Suppressor macrophage (primary cell): ENCODE measurements at regions not wholly inside any gene's neighbourhood (a gene's known extent, or its start where the extent isn't known, plus 50 kb on each side); places are given as distances from the start of the nearest gene placed in this dataset.
"Not testable (repeated sequence)": the region's sequence is repeated elsewhere in the genome, so short reads cannot be mapped to it uniquely, and the experiment has no call there.

ENCODE experiments used
- DNase-seq, 4 experiments: peaks; one replicate each; pipeline ENCODE4 v3.0.0-alpha.2; 2020 to 2022

GRCh38 chr15:99823346-99823745, 90.1 kb upstream of the LYSMD4 start:
- no peak for DNase-seq

- no peak for DNase-seq
These were observed 86.9 kb upstream of the LYSMD4 start for GRCh38 chr15:99819981-99820718.

GRCh38 chr15:99818872-99819271, 85.6 kb upstream of the LYSMD4 start:
- DNase-seq, result no peak

DNA sequence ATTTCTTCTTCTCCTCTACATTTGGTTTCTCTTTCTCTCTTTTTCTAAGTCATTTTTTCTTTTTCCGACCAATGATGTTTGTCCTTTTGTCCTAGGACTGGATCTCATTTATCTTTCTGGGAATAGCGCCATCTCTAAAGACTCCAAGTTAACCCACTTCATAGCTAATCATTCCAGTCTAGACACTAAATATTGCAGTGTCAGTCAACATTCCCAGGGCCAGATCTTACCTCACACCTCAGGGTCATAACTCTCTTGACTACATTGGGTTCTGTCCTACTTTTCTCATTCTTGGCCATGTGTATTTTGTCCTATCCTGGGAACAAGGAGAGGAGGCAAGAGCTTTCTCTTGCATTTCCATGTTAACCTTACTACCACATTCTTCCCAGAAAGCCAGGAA, 83.6 kb upstream of the LYSMD4 start:
- DNase-seq, result not testable (repeated sequence)

- DNase-seq, result not testable (repeated sequence)
These were observed 77.4 kb upstream of the LYSMD4 start for GRCh38 chr15:99810663-99811062.

GRCh38 chr15:99799854-99800250, 66.6 kb upstream of the LYSMD4 start:
- not testable (repeated sequence) for DNase-seq

DNA sequence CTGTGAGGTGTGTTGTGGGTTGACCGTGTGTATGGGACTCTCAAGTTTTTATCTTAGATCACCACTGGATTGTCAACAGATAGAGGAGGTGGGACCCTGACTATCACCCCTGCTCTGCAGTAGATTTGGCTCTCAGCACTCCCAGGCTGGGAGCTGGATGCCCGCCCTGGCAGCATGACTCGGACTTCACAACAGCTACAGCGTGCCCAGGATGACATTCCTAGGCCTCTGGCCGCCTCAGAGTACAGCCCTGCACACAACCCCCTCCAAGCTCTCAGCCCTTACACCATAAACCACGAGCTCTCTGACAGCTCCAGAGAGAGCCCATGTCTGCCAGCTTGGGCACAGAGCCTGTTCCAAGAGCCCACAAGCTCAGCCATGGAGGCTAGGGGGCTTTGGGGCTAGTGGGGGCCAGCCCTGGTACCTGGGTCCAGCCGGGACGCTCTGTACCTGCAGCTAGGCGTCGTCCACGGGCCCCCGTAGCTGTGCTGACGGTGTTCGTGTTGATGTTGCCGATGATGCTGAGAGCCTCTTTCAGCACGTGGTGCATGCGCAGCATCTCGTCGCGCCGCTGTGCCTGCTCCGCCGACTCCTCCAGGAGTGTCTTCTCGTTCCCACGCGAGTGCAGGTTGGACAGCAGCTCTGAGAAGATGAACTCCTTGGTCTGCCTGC, 66.1 kb upstream of the LYSMD4 start:
- not testable (repeated sequence) for DNase-seq

DNA sequence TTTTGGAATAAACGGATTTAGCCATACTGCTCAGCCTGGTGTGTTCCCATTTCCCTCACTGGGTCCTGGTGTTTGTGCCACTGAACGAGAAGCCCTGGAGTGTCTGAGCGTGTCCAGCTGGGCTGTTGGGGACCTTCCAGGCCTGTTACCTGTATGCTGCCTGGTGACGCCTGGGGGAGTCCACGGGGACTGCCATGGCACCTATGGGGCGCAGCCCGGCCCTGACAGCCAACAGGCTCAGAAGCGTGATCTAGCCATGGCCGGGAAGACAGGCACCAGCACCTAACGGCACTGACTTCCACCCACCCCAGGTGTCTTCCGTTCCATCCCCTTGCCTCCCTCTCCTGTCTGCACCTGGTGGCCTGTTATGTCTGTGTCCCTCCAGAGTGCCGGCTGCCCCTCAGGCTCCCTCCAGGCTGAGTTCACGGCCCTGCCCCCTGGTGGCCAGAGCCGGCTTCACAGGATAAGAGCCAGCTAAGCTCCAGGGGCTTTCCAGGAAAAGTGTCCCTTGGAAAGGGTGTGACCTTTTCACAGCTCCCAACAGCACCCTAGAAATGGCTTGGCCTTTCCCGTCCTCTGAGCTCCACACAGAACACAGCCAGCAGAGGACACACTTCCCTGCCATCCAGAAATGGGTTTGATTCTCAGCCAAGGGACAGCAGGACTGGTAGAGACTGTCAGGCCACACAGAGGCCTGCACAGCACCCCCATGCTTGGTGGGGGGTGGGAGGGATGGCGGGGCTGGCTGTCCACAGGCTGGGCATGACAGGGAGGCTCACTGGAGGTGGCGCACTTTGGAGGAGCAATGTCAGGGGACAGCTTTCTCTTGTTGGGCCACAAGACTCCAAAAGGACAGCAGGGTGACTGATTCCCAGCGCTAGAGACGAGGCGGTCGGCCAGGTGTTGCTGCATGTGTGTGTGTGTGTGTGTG, 64.0 kb upstream of the LYSMD4 start:
- DNase-seq, result not testable (repeated sequence)

GRCh38 chr15:99791881-99792807, 58.9 kb upstream of the LYSMD4 start:
- DNase-seq, result not testable (repeated sequence)

- not testable (repeated sequence) for DNase-seq
These were observed 57.5 kb upstream of the LYSMD4 start for GRCh38 chr15:99790751-99791150.

DNA sequence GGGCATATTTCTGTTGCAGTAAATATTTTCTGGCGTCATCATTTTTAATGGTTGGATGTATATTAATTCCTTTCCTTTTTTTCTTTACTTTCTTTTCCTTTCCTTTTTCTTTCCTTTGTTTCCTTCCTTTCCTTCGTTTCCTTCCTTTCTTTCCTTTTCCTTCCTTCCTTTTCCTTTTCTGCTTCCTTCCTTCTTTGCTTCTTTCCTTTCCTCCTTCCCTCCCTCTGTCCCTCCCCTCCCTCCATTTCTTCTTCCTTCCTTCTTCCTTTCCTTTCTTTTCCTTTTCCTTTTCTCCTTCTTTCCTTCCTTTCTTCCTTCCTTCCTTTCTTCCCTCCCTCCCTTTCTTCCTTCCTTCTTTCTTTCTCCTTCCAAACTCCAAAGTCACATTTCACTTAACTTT, 54.9 kb upstream of the LYSMD4 start:
- DNase-seq, result no peak

DNA sequence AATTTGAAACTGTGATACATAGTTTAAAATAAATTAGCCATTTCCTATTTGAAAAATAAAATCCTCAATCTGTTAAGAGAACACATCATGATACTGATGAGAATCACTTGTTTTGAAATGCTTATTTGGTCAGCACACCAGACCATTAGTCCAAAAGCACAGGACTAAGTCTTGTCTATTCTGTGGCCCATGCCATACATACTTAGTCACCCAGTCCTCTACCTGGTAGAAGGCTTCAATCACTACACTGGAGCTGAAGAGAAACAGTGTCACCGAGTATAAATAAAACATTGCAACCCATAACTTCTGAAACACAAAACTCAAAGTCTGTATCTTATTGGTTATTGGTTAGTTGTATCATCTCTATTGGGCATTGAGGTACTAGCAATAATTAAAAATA, 51.6 kb upstream of the LYSMD4 start:
- not testable (repeated sequence) for DNase-seq

DNA sequence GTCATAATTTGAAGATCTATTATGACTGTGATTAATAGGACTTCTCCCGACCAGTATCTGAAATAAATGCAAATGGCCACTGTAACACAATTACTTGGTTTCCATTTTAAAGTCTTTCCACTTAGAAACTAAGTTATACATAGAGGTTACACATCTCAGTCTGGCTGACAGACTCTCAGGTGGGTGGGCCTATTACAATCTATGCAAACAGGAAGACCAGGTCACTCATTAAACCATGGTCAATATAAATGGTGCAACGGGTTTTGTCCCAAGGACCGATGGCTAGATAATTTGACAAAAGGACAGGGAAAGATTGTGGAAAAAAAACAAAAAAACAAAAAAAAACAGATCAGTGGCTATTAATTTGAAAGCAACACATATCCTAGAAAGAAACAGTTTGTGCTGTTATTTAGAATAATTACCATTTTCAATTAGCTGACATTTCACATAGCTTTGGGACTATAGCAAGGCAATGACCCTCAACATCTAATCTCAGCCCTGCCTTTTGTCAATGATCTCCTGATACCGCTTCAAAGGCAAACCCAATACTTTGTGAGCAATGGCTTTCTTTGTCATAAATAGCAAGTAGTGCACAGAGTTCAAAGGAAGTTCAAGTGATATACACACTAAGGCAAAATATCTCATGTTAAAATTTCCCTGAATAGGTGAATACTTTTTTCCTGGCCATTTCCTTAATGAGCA, 50.8 kb upstream of the LYSMD4 start:
- not testable (repeated sequence) for DNase-seq
